Panc1 (cell line): ENCODE measurements at regions not wholly inside any gene's neighbourhood (a gene's known extent, or its start where the extent isn't known, plus 50 kb on each side); places are given as distances from the start of the nearest gene placed in this dataset.

Experiments
- ATAC-seq: fragments of 200-7000 bp; cut with Tn5 transposase; 2 replicates; pipeline ENCODE4 v1.9.1; 2020; ENCODE audit warnings: mild to moderate bottlenecking, moderate library complexity
- BruUV-seq: library from RNA; stranded (reverse); fragments of 400-500 nt; replicated peaks from 2 replicates; lab custom pipeline; 2021; lab: Mats Ljungman, UMichigan
- CTCF ChIA-PET: fragments of 300-600 bp; sonication (Branson Sonifier 250); formaldehyde crosslinking; loops from one replicate; lab custom pipeline; 2022; ENCODE audit warnings: antibody characterized with exemption; lab: Charles Lee
- POLR2A ChIA-PET: fragments of 300-600 bp; sonication (Branson Sonifier 250); formaldehyde crosslinking; loops from one replicate; lab custom pipeline; 2022; ENCODE audit warnings: antibody characterized with exemption; lab: Charles Lee
- DNase-seq: peaks from one replicate; pipeline ENCODE4 v3.0.0-alpha.2; 2010; ENCODE audit warnings: low read depth, low spot score
- H3K27ac ChIP-seq: 2 replicates; pipeline ENCODE4 v1.5.1; 2011; ENCODE audit warnings: mild to moderate bottlenecking, low read length, inconsistent platforms
- H3K27me3 ChIP-seq: fragments of 200-500 bp; sonication (Bioruptor generic); 2 replicates; pipeline ENCODE4 v1.6.0; 2014; ENCODE audit warnings: low read length, inconsistent platforms; ENCODE audit not compliant: control insufficient read depth, insufficient read depth
- H3K36me3 ChIP-seq: fragments of 200-500 bp; sonication (Bioruptor generic); 2 replicates; pipeline ENCODE4 v1.5.1; 2014; ENCODE audit warnings: inconsistent platforms, mild to moderate bottlenecking, low read length, moderate library complexity; ENCODE audit not compliant: control insufficient read depth, insufficient read depth
- H3K4me1 ChIP-seq: 2 replicates; pipeline ENCODE4 v1.5.1; 2011; ENCODE audit warnings: inconsistent platforms, mild to moderate bottlenecking, low read length, moderate library complexity; ENCODE audit not compliant: control insufficient read depth, insufficient read depth
- H3K4me3 ChIP-seq, 2 experiments: 2 replicates each; pipeline ENCODE4 v1.5.1; 2011 to 2012; ENCODE audit warnings: low read depth in 2 of 2, low read length in 2 of 2, mild to moderate bottlenecking in 2 of 2, inconsistent platforms in 1 of 2, moderate library complexity in 1 of 2
- H3K9me3 ChIP-seq: fragments of 200-500 bp; sonication (Bioruptor generic); 2 replicates; pipeline ENCODE4 v1.5.1; 2014; ENCODE audit warnings: low read depth, mild to moderate bottlenecking, inconsistent platforms, low read length, moderate library complexity; ENCODE audit not compliant: control insufficient read depth, insufficient read depth
- CTCF ChIP-seq: fragments of 450-650 bp; IDR thresholded peaks from 2 replicates; pipeline ENCODE4 v1.5.1; 2017; ENCODE audit warnings: mild to moderate bottlenecking
- POLR2AphosphoS5 ChIP-seq: IDR thresholded peaks from 2 replicates; pipeline ENCODE4 v1.6.1; 2012; ENCODE audit warnings: mild to moderate bottlenecking, low read depth, low read length, moderate library complexity
- REST ChIP-seq, 2 experiments: IDR thresholded peaks; 2 replicates each; pipeline ENCODE4 v1.6.1; 2011 to 2012; ENCODE audit warnings: low read depth in 2 of 2, control low read depth in 1 of 2, low read length in 1 of 2, mild to moderate bottlenecking in 1 of 2, moderate library complexity in 1 of 2; ENCODE audit not compliant: insufficient read depth in 1 of 2
- SIN3A ChIP-seq: IDR thresholded peaks from 2 replicates; pipeline ENCODE4 v1.6.1; 2012; ENCODE audit warnings: low read depth, mild to moderate bottlenecking, low read length, moderate library complexity, borderline replicate concordance; ENCODE audit not compliant: insufficient read depth
- TCF7L2 ChIP-seq: IDR thresholded peaks from 2 replicates; pipeline ENCODE4 v1.6.1; 2011; ENCODE audit warnings: mild to moderate bottlenecking, low read depth, low read length, inconsistent platforms
- in situ Hi-C: cut with HindIII; loops from 2 replicates; pipeline ENCODE4 v1.10.0; 2016; ENCODE audit warnings: low sequenced_read_pairs, low pct_unique_long_range_greater_than_20kb
- intact Hi-C: fragments of 100-400 bp; cut with micrococcal nuclease; formaldehyde crosslinking; loops from one replicate; pipeline ENCODE4 v1.10.0; 2022; ENCODE audit not compliant: unreplicated experiment

GRCh38 chr13:65977525-65977924 is 1252.6 kb downstream of the PCDH9 start:
- H3K4me3 ChIP-seq = no peak overlapping the region
- no peak overlapping the region for H3K27ac ChIP-seq
- H3K4me1 ChIP-seq = no peaks in the 10 kb centered on the region
- in situ Hi-C loops = no loop called here
- H3K36me3 ChIP-seq = no peaks in the 10 kb centered on the region
- H3K27me3 ChIP-seq = no peaks in the 10 kb centered on the region
- H3K9me3 ChIP-seq = no peaks in the 10 kb centered on the region
- intact Hi-C loops = no loop called here
- BruUV-seq = no TSS peak
- ATAC-seq = no peak
- no peak for TF ChIP-seq SIN3A
- no peak for TF ChIP-seq CTCF
- TF ChIP-seq TCF7L2 = no peak
- no peak for TF ChIP-seq REST (IDR thresholded peaks at IDR 0.05; ENCODE audit: insufficient read depth in 1 of 2, low read depth in 2 of 2, low read length in 1 of 2)
- TF ChIP-seq POLR2AphosphoS5 = no peak
- ChIA-PET CTCF (no interaction called here), POLR2A (no interaction called here)
- no peak for DNase-seq

- BruUV-seq = no TSS peak
- H3K27me3 ChIP-seq = no peaks in the 10 kb centered on the region
- no peak for TF ChIP-seq SIN3A
- TF ChIP-seq REST (IDR thresholded peaks at IDR 0.05; ENCODE audit: insufficient read depth in 1 of 2, low read depth in 2 of 2, low read length in 1 of 2) = no peak
- no peak for TF ChIP-seq CTCF
- no peak for TF ChIP-seq TCF7L2
- no peak for TF ChIP-seq POLR2AphosphoS5
- H3K4me1 ChIP-seq = no peaks in the 10 kb centered on the region
- no peaks in the 10 kb centered on the region for H3K36me3 ChIP-seq
- ATAC-seq = no peak
- ChIA-PET CTCF (no interaction called here), POLR2A (no interaction called here)
- intact Hi-C loops (no loop called here), in situ Hi-C loops (no loop called here)
- H3K27ac ChIP-seq = no peak overlapping the region
- no peak overlapping the region for H3K4me3 ChIP-seq
- no peak for DNase-seq
- H3K9me3 ChIP-seq = no peaks in the 10 kb centered on the region
Observed at GRCh38 chr13:65971541-65971940, 1258.6 kb downstream of the PCDH9 start.
